ENCODE measurements at regions not wholly inside any gene's neighbourhood (a gene's known extent, or its start where the extent isn't known, plus 50 kb on each side); places are given as distances from the start of the nearest gene placed in this dataset.

- H3K23ac ChIP-seq (ENCODE audit: low read depth, low read length) = no peak overlapping the region
- H4K91ac ChIP-seq (ENCODE audit: insufficient read depth, low read depth, low read length) = no peak overlapping the region
- no peak overlapping the region for H3K18ac ChIP-seq (ENCODE audit: low read depth, low read length)
- intact Hi-C loops (cut with micrococcal nuclease) (no loop called here), dilution Hi-C loops (cut with HindIII; ENCODE audit: low sequenced_read_pairs, unreplicated experiment) (no loop called here), in situ Hi-C loops (cut with MboI; ENCODE audit: low sequenced_read_pairs) (no loop called here)
- no peak overlapping the region for H4K5ac ChIP-seq (ENCODE audit: low read depth, low read length)
- H2AK9ac ChIP-seq (replicated peaks; ENCODE audit: low read depth, low read length, poor library complexity) = no peak overlapping the region
- DNase-seq (no peak), ATAC-seq (ENCODE audit: low read depth) (no peak)
- no peaks in the 10 kb centered on the region for H3K4me1 ChIP-seq (ENCODE audit: control insufficient read depth, insufficient read depth, low read length)
- no peak overlapping the region for H2BK20ac ChIP-seq (ENCODE audit: low read depth, low read length)
- no peak overlapping the region for H2BK15ac ChIP-seq (ENCODE audit: low read depth, low read length)
- TF ChIP-seq MAFK (IDR thresholded peaks at IDR 0.05; ENCODE audit: low read depth, low read length) = no peak
- TF ChIP-seq, protein P1, sequence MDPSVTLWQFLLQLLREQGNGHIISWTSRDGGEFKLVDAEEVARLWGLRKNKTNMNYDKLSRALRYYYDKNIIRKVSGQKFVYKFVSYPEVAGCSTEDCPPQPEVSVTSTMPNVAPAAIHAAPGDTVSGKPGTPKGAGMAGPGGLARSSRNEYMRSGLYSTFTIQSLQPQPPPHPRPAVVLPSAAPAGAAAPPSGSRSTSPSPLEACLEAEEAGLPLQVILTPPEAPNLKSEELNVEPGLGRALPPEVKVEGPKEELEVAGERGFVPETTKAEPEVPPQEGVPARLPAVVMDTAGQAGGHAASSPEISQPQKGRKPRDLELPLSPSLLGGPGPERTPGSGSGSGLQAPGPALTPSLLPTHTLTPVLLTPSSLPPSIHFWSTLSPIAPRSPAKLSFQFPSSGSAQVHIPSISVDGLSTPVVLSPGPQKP (IDR thresholded peaks at IDR 0.05; ENCODE audit: borderline replicate concordance, low read depth, low read length) = no peak
- TF ChIP-seq MXI1 (IDR thresholded peaks at IDR 0.05; ENCODE audit: borderline replicate concordance, low read depth, low read length) = no peak
- no peak for TF ChIP-seq FOS (IDR thresholded peaks at IDR 0.05; ENCODE audit: low read depth, low read length)
- TF ChIP-seq SMC3 (IDR thresholded peaks at IDR 0.05; ENCODE audit: low read depth, low read length) = no peak
- H3K14ac ChIP-seq (replicated peaks; ENCODE audit: low read depth, low read length) = no peak overlapping the region
- H3K27me3 ChIP-seq (ENCODE audit: control insufficient read depth, insufficient read depth, low read length) = no peaks in the 10 kb centered on the region
- H2BK120ac ChIP-seq (ENCODE audit: low read depth, low read length) = no peak overlapping the region
- H4K8ac ChIP-seq (ENCODE audit: low read depth in 2 of 2, low read length in 2 of 2) = no peak overlapping the region
- H3K4ac ChIP-seq (ENCODE audit: low read depth, low read length) = no peak overlapping the region
- H3K9me1 ChIP-seq (ENCODE audit: insufficient read depth, low read length) = no peaks in the 10 kb centered on the region
- H3K36me3 ChIP-seq (ENCODE audit: control insufficient read depth, insufficient read depth, low read length) = no peaks in the 10 kb centered on the region
- BruUV-seq (replicated peaks) = no TSS peak
- no peak overlapping the region for H3K4me3 ChIP-seq (ENCODE audit: insufficient read depth, low read depth, low read length)
- H3K79me1 ChIP-seq (ENCODE audit: low read depth in 1 of 2, low read length in 2 of 2) = no peaks in the 10 kb centered on the region
- ChIA-PET CTCF (no interaction called here), POLR2A (ENCODE audit: unreplicated experiment) (no interaction called here)
- no peak overlapping the region for H2BK5ac ChIP-seq (ENCODE audit: low read depth, low read length, poor library complexity, severe bottlenecking)
- H4K20me1 ChIP-seq (ENCODE audit: insufficient read depth, low read length) = no peaks in the 10 kb centered on the region
- H3K27ac ChIP-seq (ENCODE audit: insufficient read depth, low read length) = no peak overlapping the region
- H2AFZ ChIP-seq (replicated peaks; ENCODE audit: low read length, poor library complexity) = no peak overlapping the region
- no peak overlapping the region for H3K4me2 ChIP-seq (ENCODE audit: low read depth, low read length)
- no peak overlapping the region for H2AK5ac ChIP-seq (ENCODE audit: low read depth, low read length)
- no peak overlapping the region for H3K9ac ChIP-seq (ENCODE audit: low read depth, low read length)
- no peak overlapping the region for H3K56ac ChIP-seq (ENCODE audit: extremely low read depth, insufficient read depth, low read length)
- H3K9me3 ChIP-seq (ENCODE audit: control insufficient read depth, insufficient read depth, low read length) = no peaks in the 10 kb centered on the region
These were observed 461.2 kb upstream of the RIOK2 start for GRCh38 chr5:97644206-97644605.
